HG03342 (cell line): ENCODE measurements at regions not wholly inside any gene's neighbourhood (a gene's known extent, or its start where the extent isn't known, plus 50 kb on each side); places are given as distances from the start of the nearest gene placed in this dataset.

Source experiments
- ATAC-seq: cut with Tn5 transposase; IDR thresholded peaks from one replicate; pipeline ENCODE4 v1.9.1; 2021; ENCODE audit warnings: mild to moderate bottlenecking, moderate library complexity; ENCODE audit not compliant: unreplicated experiment

DNA sequence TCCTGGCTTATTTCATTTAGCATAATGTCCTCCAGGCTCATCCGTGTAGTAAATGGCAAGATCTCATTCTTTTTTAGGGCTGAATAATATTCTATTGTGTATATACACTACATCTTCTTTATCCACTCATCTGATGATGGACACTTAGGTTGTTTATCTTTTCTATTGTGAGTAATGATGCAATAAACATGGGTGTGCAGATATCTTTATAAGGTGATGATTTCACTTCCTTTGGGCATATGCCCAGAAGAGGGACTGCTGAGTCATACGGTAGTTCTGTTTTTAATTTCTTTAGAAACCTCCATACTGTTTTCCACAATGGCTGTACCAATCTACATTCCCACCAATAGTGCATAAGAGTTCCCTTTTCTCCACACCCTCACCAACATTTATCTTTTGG lies 317.6 kb upstream of the CNKSR2 start:
- ATAC-seq: no peak

DNA sequence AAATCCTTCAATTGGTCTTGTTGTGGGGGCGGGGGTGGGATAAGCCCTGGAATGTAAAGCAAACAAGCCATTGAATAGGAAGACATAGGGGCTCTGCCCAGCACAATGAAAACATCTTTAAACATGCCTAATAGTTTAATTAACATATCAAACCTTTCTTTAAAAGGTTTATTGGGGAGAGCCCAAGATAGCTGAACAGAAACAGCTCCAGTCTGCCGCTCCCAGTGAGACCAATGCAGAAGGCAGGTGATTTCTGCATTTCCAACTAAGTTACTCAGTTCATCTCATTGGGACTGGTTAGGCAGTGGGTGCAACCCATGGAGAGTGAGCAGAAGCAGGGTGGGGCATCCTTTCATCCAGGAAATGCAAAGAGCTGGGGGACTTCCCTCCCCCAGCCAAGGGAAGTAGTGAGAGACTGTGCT lies 327.2 kb upstream of the CNKSR2 start:
- no peak for ATAC-seq

DNA sequence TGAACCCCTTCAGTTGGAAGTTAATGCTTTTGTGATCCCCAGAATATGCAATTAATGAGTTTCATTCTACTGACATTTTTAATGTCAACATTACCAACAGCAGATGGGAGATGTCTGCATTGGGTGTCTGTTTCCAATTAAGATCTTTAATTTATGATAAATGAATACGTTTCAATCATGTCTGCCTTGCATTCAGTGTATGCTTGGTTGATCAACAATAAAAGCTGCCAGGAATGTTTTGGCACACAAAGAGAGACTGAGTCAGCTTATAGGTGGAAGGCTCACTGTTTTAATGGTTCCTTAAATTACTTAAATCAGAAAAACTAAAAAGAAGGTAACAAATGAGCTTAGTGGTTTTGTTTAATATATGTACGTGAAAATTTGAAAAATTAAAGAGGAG lies 359.9 kb upstream of the CNKSR2 start:
- no peak for ATAC-seq

DNA sequence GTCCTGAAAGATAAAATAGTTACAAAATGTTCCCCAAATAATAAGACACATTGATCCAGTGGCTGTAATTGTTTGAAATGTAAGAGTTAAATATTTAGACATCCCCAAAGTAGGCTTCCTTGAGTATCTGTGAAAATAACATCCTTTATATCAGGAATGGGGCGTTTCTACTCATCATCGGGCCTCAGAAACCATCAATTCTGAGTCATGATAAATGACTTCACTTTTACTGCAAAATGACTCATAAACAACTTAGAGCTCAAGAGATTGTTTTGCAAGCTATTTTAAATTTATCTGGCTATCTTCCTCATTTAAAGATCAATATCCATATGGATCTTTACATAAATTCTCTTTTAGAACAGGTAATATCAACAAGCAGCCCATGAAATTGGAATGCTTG lies 369.4 kb upstream of the CNKSR2 start:
- no peak for ATAC-seq

DNA sequence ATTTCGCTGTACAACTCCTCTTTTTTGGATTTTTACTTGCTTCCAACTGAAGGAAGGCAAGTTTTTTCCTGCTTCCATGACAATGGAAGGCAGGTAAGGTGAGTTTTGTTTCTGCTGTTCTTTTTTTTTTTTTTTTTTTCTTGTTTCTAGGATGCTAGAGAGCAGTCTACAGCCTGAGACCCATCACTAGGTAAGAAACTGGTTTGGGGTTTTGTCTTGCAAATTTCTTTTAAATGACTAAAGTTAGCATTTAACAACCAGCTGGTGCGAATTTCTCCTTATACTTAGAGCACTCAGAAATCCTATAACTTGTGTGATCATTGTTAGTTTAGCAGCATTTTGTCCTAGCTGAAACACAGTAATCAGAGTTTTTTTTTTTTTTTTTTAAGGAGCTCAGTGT lies 378.4 kb upstream of the CNKSR2 start:
- ATAC-seq: no peak

DNA sequence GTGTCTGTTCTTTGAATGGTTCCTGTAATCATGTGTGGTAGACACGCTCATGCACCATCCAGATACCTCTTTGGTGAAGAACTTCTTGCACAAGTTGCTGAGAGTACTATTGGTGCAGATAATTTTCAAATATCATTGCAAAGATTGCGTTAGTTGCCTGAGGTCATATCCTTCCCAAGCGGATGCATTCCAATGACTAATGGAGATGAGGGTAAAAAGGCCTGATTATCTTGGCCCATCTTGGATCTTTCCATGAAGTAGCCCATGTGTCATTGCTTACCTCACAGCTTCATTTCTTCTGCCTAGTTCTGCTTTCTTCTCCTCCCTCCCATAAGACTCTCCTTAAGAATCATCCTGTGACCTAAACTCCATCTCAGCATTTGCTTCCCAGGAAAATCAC lies 384.9 kb upstream of the CNKSR2 start:
- ATAC-seq: no peak

DNA sequence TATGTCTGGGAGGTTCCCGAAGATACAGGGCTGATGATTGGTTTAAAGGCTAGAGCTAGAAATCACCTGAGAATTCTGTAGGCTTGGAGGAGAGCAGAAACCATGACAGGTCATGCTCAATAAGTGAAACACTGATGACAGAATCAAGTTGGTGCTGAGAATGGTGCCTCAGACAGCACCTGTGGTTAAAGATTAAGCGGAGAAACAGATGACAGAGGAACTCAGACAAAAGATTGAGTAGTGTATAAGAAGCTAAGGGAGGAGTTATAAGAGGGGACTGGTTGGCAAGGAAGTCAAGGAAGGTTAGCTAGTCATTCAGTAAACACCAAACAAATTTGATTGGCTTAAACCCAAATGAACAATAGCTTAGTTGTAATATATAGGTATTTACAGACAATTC lies 385.4 kb upstream of the CNKSR2 start:
- ATAC-seq: no peak

DNA sequence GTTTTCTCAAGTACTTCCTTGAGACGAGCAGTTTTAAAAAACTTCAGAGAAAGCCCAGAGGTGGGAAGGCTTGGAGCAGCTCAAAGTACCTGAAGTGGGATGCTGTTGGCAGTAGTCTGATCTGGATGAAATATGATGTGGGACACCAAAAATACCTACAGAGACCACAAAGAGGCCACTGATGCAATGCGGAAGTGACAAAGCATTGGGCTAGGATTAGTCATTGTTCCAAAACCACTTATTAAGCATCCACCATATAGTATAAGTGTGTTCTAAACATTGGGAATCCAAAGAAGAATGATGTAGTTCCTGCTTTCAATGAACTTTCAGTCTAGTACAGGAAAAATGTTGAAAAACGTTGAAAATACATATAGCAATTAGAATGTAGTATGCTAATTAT lies 386.1 kb upstream of the CNKSR2 start:
- ATAC-seq: no peak

DNA sequence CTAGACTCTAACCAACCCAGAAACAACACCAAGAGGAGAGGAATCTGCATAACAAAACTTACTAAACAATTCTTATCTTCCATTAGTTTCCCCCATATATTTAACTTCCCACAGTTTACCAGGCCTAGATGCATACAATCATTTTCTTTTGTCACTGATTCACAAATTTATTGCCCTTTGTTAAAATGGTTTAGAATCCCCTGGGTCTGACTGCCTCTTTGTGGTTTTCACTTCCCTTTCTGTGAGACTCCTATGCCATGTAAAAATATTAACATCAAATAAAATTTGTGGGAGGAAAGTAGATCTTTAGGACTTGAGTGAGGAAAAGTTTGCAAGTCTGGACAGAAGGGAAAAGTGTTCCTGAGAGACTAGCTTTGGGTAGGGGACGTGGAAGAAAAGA lies 393.8 kb upstream of the CNKSR2 start:
- ATAC-seq: no peak

DNA sequence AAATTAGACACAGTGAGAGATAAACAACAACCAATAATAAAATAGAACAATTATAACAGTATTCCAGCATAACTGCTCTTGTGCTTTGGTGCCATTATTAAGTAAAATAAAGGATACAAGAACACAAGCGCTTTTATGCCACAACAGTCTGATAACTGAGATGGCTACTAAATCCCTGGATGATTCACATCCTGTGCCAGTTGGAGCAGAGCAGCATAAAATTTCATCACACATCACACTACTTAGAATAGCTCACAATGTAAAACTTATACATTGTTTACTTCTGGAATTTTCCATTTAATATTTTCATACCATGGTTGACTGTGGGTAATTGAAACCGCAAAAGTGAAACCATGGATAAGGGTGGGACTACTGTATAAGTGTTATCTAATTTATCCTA lies 399.9 kb upstream of the CNKSR2 start:
- ATAC-seq: no peak

DNA sequence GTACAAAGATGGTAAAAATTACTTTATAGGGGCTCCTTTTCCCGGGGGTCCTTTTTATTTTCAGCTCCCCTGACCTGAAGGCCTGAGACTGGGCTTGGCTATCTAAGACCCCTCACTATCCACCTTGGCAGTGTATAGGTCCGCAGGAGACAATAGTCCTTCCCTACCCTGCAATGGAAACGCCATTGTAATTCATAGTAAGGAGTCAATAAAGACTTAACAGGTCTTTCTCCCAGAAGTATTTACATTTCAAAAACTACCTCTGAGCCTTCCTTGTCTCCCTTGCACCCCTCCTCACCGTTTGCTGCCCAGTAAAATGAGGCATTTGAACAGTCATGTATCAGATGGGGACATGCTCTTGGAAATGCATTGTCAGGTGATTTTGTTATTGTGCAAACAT lies 401.2 kb upstream of the CNKSR2 start:
- ATAC-seq: no peak

DNA sequence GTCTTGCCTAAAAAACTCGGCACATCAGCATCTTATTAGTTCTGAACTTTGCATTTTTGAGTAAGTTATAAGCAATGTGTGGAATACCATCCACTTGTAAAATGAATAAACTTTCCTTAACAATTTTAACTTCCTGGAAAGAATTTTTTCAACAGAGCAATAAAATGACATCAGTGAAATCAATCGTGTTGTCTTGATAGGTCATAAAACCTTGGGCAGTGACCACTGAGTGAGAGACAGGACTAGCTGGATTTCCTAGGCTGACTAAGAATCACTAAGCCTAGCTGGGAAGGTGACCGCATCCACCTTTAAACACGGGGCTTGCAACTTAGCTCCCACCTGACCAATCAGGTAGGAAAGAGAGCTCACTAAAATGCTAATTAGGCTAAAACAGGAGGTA lies 403.0 kb upstream of the CNKSR2 start:
- no peak for ATAC-seq

DNA sequence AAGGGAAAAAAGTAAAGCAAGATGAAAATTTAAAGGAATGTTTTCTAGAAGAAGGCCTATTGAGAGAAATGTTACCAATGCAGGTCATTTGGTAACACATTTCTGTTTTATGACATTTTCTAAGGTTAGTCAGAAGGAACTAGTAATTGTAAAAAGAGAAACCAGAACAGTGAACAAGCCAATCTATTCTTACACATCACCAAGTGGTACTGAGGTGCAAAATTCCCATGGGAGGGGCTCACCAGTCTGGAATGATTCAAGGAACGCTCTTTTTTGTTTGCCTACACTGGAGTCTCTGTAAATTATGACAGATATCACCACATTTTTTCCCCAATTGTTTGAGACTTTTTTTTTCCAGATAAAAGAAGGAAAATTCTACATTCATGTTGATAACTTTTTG lies 404.7 kb upstream of the CNKSR2 start:
- no peak for ATAC-seq

DNA sequence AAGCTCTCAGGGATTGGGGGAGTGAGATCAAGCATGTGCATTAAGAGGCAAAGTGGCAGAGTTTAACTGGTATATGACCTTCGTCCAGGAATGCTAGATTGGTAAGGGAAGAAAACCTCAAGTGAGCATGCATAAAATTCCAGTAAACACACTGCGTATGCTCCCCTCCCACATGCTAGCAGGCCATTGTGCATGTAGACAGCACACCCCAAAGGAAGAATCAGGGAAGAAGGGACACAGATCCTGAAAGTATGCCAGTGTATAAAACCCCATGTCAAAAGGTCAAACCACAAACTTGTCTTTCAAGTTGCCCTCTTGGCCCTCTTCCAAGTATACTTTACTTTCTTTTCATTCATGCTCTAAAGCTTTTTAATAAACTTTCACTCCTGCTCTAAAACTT lies 405.2 kb upstream of the CNKSR2 start:
- no peak for ATAC-seq

DNA sequence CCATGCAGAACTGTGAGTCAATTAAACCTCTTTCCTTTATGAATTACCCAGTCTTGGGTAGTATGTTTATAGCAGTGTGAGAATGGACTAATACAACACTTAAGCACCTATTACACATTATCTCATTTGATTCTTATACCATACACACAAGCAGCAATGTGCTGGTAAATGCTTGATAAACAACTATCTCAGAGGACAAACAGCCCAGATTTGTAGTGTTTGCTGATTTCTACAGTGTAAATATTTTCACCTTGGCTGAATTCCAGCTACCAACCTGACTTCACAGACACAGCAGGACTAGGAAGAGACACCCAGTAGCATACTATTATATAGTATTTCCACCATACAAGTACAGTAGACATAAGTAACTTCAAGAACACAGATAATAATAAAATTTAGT lies 406.5 kb upstream of the CNKSR2 start:
- ATAC-seq: no peak

DNA sequence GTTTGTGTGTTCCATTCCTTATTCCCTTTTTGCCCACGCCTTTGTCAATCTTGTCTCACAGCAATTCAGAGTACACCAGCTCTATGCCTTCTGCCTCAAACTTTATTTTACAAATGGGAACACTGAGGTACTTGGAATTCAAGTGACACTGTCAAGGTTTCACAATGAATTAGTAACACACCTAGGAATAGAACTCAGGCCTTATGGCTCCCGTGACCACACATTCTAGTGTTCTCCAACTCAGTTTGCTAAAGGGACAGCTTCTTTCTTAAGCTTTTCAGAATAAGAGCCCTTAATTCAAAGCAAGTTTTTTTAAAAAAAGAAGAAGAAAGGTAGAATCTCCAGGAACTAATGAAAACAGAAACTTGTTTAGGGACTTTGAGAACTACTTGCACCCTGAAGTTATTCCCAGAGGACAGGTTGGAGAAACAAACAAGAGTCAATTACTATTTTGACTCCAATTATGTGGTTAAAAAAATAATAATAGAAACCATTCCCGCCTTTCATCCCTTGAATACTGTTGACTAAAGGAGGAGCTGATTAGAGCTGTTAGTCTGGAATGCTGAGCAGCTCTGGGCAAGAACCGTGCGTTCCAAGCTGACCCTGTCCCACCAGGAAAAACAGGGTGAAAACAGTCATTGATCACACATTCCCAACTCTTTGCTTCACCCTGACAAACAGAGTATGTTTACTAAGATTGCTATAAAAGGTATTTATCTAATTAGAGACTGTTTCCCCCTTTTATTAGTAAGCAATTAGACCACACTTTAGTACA lies 408.8 kb upstream of the CNKSR2 start:
- ATAC-seq: no peak

DNA sequence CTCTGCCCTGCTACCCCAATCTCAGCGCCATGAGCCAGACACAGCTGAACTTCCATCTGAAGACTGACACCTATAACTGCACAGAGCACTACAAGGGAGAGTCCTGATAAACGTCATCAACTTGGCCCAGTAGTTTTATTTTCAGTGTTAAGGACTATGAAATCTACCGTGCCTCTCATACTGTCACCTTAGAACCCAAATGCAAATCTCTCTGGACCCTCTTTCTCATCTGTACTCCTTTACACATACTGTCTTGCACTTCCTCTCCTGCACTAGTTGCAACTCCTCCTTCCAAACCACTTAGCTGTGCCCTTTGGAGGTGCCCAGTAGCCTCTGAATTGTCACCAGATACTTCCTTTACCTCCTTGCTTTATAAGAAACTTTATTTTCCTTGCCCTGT lies 420.2 kb upstream of the CNKSR2 start:
- no peak for ATAC-seq

DNA sequence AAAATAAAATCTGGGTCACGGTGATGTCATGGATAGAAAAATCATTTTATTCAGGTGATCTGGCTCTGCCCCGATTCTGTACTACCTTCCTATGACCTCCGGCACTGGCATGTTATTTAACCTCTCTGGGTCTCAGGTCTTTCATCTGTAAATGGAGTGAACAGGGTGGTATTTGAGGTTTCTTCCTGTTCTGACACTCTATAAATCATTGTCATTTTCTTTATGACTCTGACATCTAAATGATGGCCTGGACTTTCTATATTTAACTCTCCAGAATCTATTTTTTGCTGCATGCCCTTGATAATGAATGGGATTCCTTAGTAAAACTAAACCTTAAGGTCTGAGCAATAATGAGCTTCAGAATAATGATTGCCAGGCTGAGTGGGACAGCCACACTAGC lies 422.0 kb upstream of the CNKSR2 start:
- ATAC-seq: no peak

DNA sequence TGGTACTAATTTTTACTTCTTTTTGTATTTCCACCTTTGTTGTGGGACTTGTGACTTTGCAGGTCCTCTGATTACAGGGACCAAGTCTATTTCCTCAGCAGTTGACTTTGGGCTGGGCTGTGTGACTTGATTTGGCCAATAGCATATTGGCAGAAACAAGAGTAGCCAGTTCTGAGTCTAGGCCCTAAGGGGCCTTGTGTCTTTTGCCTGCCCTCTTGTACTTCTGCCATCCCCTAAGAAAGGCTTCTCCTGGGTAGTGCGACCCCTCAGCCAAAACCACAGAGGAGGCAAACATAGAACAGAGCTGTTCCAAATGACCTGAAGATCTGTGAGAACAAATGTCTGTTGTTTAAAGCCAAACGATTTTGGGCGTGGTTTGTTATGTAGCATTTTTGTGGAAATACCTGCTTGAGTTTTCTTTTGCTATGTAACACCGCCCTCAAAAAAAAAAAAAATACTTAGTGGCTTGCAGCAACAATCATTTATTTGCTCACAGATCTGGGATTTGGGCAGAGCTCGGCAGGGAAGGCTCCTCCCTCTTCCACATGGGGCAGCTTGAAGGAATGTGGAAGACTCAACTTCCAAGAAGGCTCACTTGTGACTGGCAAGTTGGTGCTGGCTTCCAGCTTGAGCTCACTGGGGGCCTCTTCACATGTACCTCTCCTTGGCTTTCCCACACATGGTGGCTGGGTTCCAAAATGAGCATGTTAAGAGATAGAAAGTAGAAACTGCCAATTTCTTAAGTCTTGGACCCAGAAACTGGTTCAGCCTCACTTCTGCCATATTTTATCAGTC lies 423.0 kb upstream of the CNKSR2 start:
- no peak for ATAC-seq

DNA sequence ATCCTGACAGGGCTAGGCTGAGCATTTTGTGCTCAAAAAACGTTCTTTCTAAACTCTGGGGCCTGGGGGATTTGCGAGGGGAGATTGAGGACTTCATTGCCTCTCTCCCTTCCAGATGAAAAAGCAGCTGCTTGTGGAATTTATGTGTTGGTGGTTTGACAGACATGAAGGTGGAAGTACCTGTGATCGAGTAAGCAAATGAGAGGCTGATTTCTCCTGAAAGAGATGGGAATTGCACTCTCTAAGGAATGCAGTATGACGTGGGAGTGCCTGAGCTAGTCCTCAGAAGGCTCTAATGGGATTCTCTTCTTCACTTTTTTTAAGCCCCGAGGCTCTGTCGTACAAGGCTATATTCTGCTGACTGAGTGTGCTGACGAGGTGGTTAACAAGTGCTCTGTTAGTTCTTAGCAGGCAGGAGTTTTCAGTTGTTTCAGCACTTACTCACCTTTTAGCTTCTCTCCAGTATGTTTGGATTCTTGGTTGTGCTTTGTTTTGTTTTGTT lies 426.8 kb upstream of the CNKSR2 start:
- ATAC-seq: no peak

DNA sequence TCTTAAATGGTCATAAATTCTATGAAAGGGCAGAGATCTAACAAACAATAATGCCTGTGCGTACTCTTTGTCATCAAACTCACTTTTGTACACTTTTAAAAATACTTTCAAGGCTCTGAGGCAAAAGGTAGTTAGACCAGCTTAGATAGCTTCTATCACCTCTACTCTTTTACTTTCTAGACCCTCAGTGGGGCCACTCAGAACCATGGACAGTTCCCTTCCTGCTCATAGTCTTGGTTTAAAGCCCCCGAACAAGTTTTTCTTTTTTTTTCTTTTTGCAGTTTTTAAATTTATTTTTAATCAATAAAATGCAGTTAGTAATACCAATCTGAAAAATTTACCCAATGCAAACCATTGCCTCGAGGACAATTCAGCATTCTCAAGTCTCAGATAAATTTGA lies 460.5 kb upstream of the CNKSR2 start:
- no peak for ATAC-seq

DNA sequence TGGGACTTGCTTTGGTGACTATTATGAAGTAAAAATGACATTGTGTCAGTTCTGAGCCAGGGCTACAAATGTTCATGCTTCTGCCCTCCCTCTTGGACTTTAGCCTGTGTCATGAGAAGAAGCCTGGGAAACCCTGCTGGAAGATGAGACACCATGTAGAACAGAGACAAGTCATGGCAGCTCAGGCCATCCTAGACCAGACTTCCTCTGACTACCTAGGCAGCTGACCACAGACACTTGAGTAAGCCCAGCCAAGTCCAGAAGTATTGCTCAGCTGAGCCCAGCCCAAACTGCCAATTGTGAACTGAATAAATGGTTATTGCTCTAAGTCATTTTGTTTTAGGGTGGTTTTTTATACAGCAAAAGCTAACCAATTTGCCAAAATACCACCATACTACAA lies 467.6 kb upstream of the CNKSR2 start:
- ATAC-seq: no peak
